ENCODE measurements at regions not wholly inside any gene's neighbourhood (a gene's known extent, or its start where the extent isn't known, plus 50 kb on each side); places are given as distances from the start of the nearest gene placed in this dataset.

DNA sequence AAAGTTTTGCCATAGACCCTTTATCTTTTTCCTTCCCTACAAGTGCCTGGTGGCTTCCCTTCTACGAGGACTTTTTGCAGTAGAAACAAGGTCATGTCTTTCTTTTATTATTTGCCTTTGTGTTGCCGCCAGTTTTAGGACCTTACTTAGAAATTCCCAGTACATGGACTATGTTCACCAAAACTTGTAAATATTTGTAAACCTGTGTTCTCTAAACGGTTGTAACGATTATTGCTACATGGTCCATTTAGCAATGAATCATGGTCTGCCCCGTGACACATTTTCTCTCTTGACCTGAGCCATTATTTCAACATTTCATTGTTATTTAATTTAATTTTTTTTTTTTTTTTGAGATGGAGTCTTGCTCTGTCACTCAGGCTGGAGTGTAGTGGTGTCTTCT lies 110.7 kb downstream of the MFAP3L start:
- Histone ChIP-seq H3K56ac (ENCODE audit: extremely low read depth, insufficient read depth, low read length) (no peak overlapping the region), H4K5ac (ENCODE audit: low read depth, low read length) (no peak overlapping the region), H3K14ac (replicated peaks; ENCODE audit: low read depth, low read length) (no peak overlapping the region), H3K36me3 (ENCODE audit: control insufficient read depth, insufficient read depth, low read length) (no peaks in the 10 kb centered on the region), H3K4me2 (ENCODE audit: low read depth, low read length) (no peak overlapping the region), H3K9ac (ENCODE audit: low read depth, low read length) (no peak overlapping the region), H3K27me3 (ENCODE audit: control insufficient read depth, insufficient read depth, low read length) (no peaks in the 10 kb centered on the region), H2AK5ac (ENCODE audit: low read depth, low read length) (no peak overlapping the region), H3K9me1 (ENCODE audit: insufficient read depth, low read length) (no peaks in the 10 kb centered on the region), H2BK120ac (ENCODE audit: low read depth, low read length) (no peak overlapping the region), H3K27ac (ENCODE audit: insufficient read depth, low read length) (no peak overlapping the region), H3K4me1 (ENCODE audit: control insufficient read depth, insufficient read depth, low read length) (no peaks in the 10 kb centered on the region), H3K9me3 (ENCODE audit: control insufficient read depth, insufficient read depth, low read length) (no peaks in the 10 kb centered on the region), H3K23ac (ENCODE audit: low read depth, low read length) (no peak overlapping the region), H3K79me1 (ENCODE audit: low read depth in 1 of 2, low read length in 2 of 2) (no peaks in the 10 kb centered on the region), H4K91ac (ENCODE audit: insufficient read depth, low read depth, low read length) (no peak overlapping the region), H2BK20ac (ENCODE audit: low read depth, low read length) (no peak overlapping the region), H3K4me3 (ENCODE audit: insufficient read depth, low read depth, low read length) (no peak overlapping the region), H4K20me1 (ENCODE audit: insufficient read depth, low read length) (no peaks in the 10 kb centered on the region), H2BK5ac (ENCODE audit: low read depth, low read length, poor library complexity, severe bottlenecking) (no peak overlapping the region), H2BK15ac (ENCODE audit: low read depth, low read length) (no peak overlapping the region), H4K8ac (ENCODE audit: low read depth in 2 of 2, low read length in 2 of 2) (no peak overlapping the region), H2AFZ (replicated peaks; ENCODE audit: low read length, poor library complexity) (no peak overlapping the region), H3K18ac (ENCODE audit: low read depth, low read length) (no peak overlapping the region), H2AK9ac (replicated peaks; ENCODE audit: low read depth, low read length, poor library complexity) (no peak overlapping the region), H3K4ac (ENCODE audit: low read depth, low read length) (no peak overlapping the region)
- TF ChIP-seq BHLHE40 (IDR thresholded peaks at IDR 0.05; ENCODE audit: low read depth, low read length) = no peak
- no peak for TF ChIP-seq CEBPB (IDR thresholded peaks at IDR 0.05; ENCODE audit: low read depth, low read length)
- no peak for TF ChIP-seq FOS (IDR thresholded peaks at IDR 0.05; ENCODE audit: low read depth, low read length)
- TF ChIP-seq MAZ (IDR thresholded peaks at IDR 0.05; ENCODE audit: borderline replicate concordance, low read depth, low read length) = no peak
- TF ChIP-seq, protein P1, sequence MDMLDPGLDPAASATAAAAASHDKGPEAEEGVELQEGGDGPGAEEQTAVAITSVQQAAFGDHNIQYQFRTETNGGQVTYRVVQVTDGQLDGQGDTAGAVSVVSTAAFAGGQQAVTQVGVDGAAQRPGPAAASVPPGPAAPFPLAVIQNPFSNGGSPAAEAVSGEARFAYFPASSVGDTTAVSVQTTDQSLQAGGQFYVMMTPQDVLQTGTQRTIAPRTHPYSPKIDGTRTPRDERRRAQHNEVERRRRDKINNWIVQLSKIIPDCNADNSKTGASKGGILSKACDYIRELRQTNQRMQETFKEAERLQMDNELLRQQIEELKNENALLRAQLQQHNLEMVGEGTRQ (IDR thresholded peaks at IDR 0.05; ENCODE audit: low read depth, low read length) = no peak
- TF ChIP-seq RCOR1 (IDR thresholded peaks at IDR 0.05; ENCODE audit: insufficient replicate concordance, low read length) = no peak
- TF ChIP-seq, protein P2, sequence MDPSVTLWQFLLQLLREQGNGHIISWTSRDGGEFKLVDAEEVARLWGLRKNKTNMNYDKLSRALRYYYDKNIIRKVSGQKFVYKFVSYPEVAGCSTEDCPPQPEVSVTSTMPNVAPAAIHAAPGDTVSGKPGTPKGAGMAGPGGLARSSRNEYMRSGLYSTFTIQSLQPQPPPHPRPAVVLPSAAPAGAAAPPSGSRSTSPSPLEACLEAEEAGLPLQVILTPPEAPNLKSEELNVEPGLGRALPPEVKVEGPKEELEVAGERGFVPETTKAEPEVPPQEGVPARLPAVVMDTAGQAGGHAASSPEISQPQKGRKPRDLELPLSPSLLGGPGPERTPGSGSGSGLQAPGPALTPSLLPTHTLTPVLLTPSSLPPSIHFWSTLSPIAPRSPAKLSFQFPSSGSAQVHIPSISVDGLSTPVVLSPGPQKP (IDR thresholded peaks at IDR 0.05; ENCODE audit: borderline replicate concordance, low read depth, low read length) = no peak
- TF ChIP-seq CHD1 (IDR thresholded peaks at IDR 0.05; ENCODE audit: low read depth, low read length) = no peak
- TF ChIP-seq, protein P3, sequence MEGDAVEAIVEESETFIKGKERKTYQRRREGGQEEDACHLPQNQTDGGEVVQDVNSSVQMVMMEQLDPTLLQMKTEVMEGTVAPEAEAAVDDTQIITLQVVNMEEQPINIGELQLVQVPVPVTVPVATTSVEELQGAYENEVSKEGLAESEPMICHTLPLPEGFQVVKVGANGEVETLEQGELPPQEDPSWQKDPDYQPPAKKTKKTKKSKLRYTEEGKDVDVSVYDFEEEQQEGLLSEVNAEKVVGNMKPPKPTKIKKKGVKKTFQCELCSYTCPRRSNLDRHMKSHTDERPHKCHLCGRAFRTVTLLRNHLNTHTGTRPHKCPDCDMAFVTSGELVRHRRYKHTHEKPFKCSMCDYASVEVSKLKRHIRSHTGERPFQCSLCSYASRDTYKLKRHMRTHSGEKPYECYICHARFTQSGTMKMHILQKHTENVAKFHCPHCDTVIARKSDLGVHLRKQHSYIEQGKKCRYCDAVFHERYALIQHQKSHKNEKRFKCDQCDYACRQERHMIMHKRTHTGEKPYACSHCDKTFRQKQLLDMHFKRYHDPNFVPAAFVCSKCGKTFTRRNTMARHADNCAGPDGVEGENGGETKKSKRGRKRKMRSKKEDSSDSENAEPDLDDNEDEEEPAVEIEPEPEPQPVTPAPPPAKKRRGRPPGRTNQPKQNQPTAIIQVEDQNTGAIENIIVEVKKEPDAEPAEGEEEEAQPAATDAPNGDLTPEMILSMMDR (conservative IDR thresholded peaks at IDR 0.05; ENCODE audit: low read depth, low read length) = no peak
- no peak for TF ChIP-seq MAFK (IDR thresholded peaks at IDR 0.05; ENCODE audit: low read depth, low read length)
- TF ChIP-seq MXI1 (IDR thresholded peaks at IDR 0.05; ENCODE audit: borderline replicate concordance, low read depth, low read length) = no peak
- TF ChIP-seq RFX5 (IDR thresholded peaks at IDR 0.05; ENCODE audit: low read depth, low read length) = no peak
- TF ChIP-seq RAD21 (IDR thresholded peaks at IDR 0.05; ENCODE audit: low read length) = no peak
- no peak for TF ChIP-seq POLR2A (IDR thresholded peaks at IDR 0.05; ENCODE audit: low read depth, low read length)
- no peak for TF ChIP-seq SMC3 (IDR thresholded peaks at IDR 0.05; ENCODE audit: low read depth, low read length)
- no peak for TF ChIP-seq NFE2L2 (IDR thresholded peaks at IDR 0.05; ENCODE audit: low read depth, low read length)
- ChIA-PET CTCF (no interaction called here), POLR2A (ENCODE audit: unreplicated experiment) (no interaction called here)
- no CpG with 5 or more reads among the region's 5 CpGs for WGBS, 2 experiments (ENCODE audit: extremely low coverage in 2 of 2, insufficient read length in 1 of 2)
- in situ Hi-C loops (cut with MboI; ENCODE audit: low sequenced_read_pairs) (no loop called here), intact Hi-C loops (cut with micrococcal nuclease) (no loop called here), dilution Hi-C loops (cut with HindIII; ENCODE audit: low sequenced_read_pairs, unreplicated experiment) (no loop called here)
- ATAC-seq (ENCODE audit: low read depth) (no peak), DNase-seq (no peak)
- BruUV-seq (replicated peaks) = no TSS peak

Measured in IMR-90 (cell line).